IgD-negative memory B cell (primary cell): ENCODE measurements at regions not wholly inside any gene's neighbourhood (a gene's known extent, or its start where the extent isn't known, plus 50 kb on each side); places are given as distances from the start of the nearest gene placed in this dataset.

Experiments
- H3K27ac Mint-ChIP-seq, 3 donors: one replicate each; pipeline ENCODE4 v1.8.0; 2020 to 2022; ENCODE audit warnings: mild to moderate bottlenecking in 3 of 3, mixed read lengths in 3 of 3, moderate library complexity in 1 of 3
- H3K27me3 Mint-ChIP-seq: one replicate; pipeline ENCODE4 v1.8.0; 2021; ENCODE audit warnings: mixed read lengths
- H3K36me3 Mint-ChIP-seq: one replicate; pipeline ENCODE4 v1.8.0; 2020; ENCODE audit warnings: mild to moderate bottlenecking, mixed read lengths
- H3K4me1 Mint-ChIP-seq, 3 donors: one replicate each; pipeline ENCODE4 v1.8.0; 2020 to 2022; ENCODE audit warnings: mixed read lengths in 3 of 3, mild to moderate bottlenecking in 1 of 3
- H3K4me3 Mint-ChIP-seq, 4 donors: one replicate each; pipeline ENCODE4 v1.8.0; 2020 to 2022; ENCODE audit warnings: mild to moderate bottlenecking in 4 of 4, mixed read lengths in 4 of 4, moderate library complexity in 3 of 4
- H3K9me3 Mint-ChIP-seq, 3 donors: one replicate each; pipeline ENCODE4 v1.8.0; 2020 to 2021; ENCODE audit warnings: mixed read lengths in 3 of 3, mild to moderate bottlenecking in 1 of 3

DNA sequence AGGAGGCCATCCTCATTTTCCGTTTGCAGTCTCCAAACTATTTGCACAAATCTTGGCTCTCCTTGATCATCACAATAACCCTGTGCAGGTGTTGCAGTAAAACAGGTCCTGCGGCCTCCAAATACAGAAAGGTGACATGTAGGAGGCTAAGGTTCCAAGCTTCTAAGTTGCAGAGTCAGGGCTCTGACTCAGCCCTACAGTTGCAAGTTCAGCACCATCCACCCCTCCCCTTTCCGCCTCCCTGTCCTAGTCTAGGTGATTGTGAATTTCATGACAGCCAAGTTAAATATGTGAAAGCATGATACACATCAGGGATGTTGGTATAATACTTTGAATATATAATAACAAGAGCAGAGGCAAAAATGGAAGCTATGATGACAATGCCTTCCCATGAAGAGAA lies 317.3 kb upstream of the CDH4 start:
- no peak overlapping the region for H3K4me3 Mint-ChIP-seq
- peaks cover 0 to 3% (median 1%) of the 10 kb centered on the region in 3 donors for H3K9me3 Mint-ChIP-seq
- H3K27me3 Mint-ChIP-seq = no peaks in the 10 kb centered on the region
- H3K36me3 Mint-ChIP-seq = no peaks in the 10 kb centered on the region
- no peak overlapping the region for H3K27ac Mint-ChIP-seq
- no peaks in the 10 kb centered on the region for H3K4me1 Mint-ChIP-seq

DNA sequence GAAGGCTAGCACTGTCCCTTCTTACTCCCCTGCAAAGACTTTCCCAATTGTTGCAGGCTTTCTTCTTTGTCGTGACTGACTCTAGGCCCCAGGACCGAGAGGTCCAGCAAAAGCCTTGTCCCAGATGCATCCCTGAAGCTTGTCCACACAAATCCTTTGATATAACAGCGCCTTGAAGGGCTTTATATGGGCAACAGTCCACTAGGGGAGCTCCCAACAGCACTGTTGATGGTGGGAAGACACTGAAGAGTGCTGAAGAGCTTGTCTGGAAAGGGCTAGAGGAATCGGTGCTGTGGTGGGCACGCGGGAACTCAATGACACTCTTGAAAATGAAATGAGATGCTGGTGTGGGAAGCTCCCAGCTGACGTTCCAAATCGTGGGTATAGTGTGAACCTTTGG lies 316.1 kb upstream of the CDH4 start:
- H3K27me3 Mint-ChIP-seq = no peaks in the 10 kb centered on the region
- H3K9me3 Mint-ChIP-seq = peaks cover 1 to 3% (median 2%) of the 10 kb centered on the region in 3 donors
- no peaks in the 10 kb centered on the region for H3K36me3 Mint-ChIP-seq
- no peak overlapping the region for H3K4me3 Mint-ChIP-seq
- H3K27ac Mint-ChIP-seq = no peak overlapping the region
- H3K4me1 Mint-ChIP-seq = no peaks in the 10 kb centered on the region

DNA sequence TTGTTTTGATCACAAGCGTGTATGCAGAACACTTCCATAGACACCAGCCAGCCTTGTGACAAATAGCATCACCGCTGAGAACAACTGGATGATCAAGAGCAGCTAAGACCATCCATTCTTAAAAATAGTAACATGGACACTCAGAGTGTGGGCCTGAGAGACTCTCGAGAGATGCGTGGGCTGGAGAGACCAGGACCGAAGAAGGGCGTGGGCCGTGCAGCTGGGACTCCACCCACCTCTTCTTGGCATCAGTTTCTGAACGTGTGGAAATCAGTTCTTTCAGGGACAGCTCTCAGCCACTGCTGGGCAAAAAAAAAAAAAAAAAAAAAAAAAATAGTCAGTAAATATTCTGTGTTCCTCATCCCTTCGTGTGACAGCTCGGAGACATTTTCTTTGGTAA lies 314.5 kb upstream of the CDH4 start:
- Mint-ChIP-seq H3K4me1 (no peaks in the 10 kb centered on the region), H3K27me3 (no peaks in the 10 kb centered on the region), H3K4me3 (no peak overlapping the region), H3K27ac (no peak overlapping the region), H3K9me3 (peaks cover 1 to 7% (median 1%) of the 10 kb centered on the region in 3 donors), H3K36me3 (no peaks in the 10 kb centered on the region)

DNA sequence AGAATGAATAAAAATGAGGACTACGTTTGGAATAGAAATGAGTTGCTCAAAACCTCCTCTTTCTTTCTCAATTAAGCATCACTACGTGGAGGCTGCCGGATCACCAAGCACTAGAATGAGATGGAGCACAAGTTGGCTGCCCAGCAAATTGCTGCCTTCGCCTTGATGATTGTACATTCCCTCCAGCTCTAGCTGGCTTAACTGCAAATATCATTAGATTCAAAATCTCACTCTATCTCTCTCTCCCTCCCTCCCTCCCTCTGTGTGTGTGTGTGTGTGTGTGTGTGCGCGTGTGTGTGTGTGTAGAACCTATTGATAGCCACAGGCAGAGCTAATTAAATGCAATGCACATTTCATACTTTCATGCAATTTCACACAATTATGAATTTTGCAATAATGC lies 310.7 kb upstream of the CDH4 start:
- peaks cover 1 to 8% (median 3%) of the 10 kb centered on the region in 3 donors for H3K9me3 Mint-ChIP-seq
- H3K36me3 Mint-ChIP-seq = no peaks in the 10 kb centered on the region
- H3K27ac Mint-ChIP-seq = peak overlapping the region in 1 of 3 donors; percentile 7
- H3K4me3 Mint-ChIP-seq = no peak overlapping the region
- H3K27me3 Mint-ChIP-seq = no peaks in the 10 kb centered on the region
- H3K4me1 Mint-ChIP-seq = no peaks in the 10 kb centered on the region

DNA sequence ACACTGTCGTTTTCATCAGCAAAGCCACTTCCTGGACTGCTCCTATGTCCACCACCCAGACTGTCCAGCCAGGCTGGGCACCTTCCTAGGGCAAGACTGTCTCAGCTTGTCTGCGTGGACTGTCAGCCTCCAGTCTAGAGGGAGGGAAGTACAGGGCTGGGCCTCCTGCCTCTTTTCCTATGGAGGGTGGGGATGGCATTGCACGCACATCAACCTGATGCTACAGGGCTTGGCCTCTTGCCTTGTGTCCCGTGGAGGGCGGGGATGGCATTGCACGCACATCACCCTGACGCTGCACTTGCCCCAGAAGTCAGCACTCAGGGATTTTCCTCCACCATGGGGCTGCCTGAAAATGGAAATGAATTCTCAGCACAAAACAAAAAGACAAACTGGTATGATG lies 304.2 kb upstream of the CDH4 start:
- no peaks in the 10 kb centered on the region for H3K4me1 Mint-ChIP-seq
- peaks cover 0 to 3% (median 0%) of the 10 kb centered on the region in 3 donors for H3K9me3 Mint-ChIP-seq
- no peak overlapping the region for H3K27ac Mint-ChIP-seq
- H3K27me3 Mint-ChIP-seq = no peaks in the 10 kb centered on the region
- no peak overlapping the region for H3K4me3 Mint-ChIP-seq
- no peaks in the 10 kb centered on the region for H3K36me3 Mint-ChIP-seq

DNA sequence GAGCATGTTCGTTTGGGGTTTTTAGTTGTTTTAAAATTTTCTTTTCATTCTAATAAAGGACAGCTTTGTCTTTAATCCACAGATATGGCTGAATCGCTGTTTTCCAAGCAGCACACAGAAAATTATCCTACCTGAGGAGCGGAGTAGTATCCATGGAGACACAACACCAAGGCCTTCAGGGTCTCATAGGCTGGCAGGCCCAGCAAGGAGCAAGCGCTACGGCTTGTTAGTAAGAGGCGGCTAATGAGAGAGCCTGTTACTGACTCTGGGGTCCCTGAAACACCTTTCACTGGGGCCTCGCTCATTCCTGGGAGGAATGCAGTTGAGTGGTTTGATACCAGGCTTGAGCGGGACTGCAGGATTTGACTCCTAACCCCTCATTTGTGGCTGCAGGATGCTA lies 303.8 kb upstream of the CDH4 start:
- Mint-ChIP-seq H3K4me3 (no peak overlapping the region), H3K36me3 (no peaks in the 10 kb centered on the region), H3K27ac (no peak overlapping the region), H3K9me3 (peaks cover 0 to 3% (median 0%) of the 10 kb centered on the region in 3 donors), H3K27me3 (no peaks in the 10 kb centered on the region), H3K4me1 (no peaks in the 10 kb centered on the region)

DNA sequence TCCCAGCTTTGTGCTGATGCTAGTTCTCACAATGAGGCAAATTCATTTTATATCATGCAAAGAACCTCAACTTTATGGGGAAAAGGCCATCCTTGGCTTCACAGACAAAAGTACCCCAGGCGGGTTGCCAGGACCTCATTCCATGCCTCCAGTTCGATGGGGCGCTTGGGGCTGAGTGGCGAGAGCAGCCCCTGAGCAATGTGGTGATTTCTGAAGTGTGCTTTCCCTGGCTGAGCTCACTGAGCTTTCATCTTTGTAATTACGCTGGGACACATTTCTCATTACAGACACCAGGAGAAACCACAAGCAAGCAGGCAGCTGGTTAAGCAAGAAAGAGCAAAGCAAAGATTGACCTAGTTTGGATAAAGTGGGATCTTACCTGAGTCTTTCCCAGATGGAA lies 301.5 kb upstream of the CDH4 start:
- H3K4me1 Mint-ChIP-seq = no peaks in the 10 kb centered on the region
- no peak overlapping the region for H3K27ac Mint-ChIP-seq
- no peaks in the 10 kb centered on the region for H3K36me3 Mint-ChIP-seq
- H3K4me3 Mint-ChIP-seq = no peak overlapping the region
- peaks cover 0 to 2% (median 0%) of the 10 kb centered on the region in 3 donors for H3K9me3 Mint-ChIP-seq
- no peaks in the 10 kb centered on the region for H3K27me3 Mint-ChIP-seq

DNA sequence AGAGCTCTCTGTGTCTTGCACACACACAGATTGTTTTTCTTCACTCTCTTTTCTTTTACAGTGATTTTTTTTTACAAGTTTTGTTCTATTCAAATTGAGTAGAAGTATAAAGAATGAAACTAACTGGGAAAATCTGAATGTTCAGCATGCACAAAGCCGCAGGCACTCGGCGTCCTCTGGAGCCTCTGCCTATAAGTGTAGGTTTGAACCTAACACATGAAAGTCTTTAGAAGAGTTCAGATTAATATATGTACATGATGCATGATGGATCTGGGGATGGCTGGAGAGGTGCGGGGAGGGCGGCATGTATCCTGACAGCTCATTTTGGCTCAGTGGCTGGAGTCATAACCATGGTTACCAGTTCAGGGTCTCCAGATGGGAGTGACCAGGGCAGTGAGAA lies 301.1 kb upstream of the CDH4 start:
- Mint-ChIP-seq H3K9me3 (peaks cover 0 to 2% (median 0%) of the 10 kb centered on the region in 3 donors), H3K27me3 (no peaks in the 10 kb centered on the region), H3K4me3 (no peak overlapping the region), H3K36me3 (no peaks in the 10 kb centered on the region), H3K27ac (no peak overlapping the region), H3K4me1 (no peaks in the 10 kb centered on the region)

DNA sequence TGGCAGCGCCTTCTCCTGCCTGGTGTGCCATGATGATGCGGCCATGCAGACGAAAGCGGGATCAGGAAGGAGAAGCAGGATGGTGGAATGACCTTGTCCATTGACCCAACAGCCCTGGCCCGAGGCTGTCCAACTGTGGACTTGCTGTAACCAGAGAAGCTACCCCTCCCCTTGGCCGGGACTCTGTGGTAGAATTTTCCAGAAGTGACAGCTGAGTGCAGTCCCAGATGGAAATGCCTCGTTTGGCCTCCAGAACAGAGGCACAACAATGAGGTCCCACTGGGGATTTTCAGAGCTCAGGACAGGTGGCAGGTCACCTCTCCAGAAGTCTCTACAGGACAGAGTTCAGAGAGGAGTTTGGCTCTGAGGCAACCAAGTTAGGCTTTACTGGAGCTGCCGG lies 299.2 kb upstream of the CDH4 start:
- Mint-ChIP-seq H3K36me3 (no peaks in the 10 kb centered on the region), H3K27ac (no peak overlapping the region), H3K9me3 (peaks cover 0 to 2% (median 2%) of the 10 kb centered on the region in 3 donors), H3K4me3 (no peak overlapping the region), H3K4me1 (no peaks in the 10 kb centered on the region), H3K27me3 (no peaks in the 10 kb centered on the region)

DNA sequence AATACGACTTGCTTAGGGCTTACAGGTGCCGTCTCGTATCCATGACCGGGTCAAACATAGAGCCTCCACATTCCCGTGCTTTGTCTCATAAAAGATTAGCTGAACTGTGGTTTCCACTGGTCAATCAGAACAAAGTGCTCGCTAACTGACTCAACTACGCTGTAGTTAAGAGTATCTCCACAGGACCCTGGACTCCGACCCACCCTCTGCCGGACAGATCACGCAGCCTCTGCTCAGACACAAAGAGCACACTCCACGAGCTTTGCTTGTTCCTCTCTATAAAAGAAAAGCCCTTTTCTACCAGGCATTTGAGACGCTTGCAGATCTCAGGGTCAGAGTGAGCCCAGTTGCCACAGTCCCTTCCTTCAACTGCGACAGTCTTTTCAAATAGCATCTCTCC lies 298.7 kb upstream of the CDH4 start:
- H3K4me1 Mint-ChIP-seq = no peaks in the 10 kb centered on the region
- no peaks in the 10 kb centered on the region for H3K36me3 Mint-ChIP-seq

DNA sequence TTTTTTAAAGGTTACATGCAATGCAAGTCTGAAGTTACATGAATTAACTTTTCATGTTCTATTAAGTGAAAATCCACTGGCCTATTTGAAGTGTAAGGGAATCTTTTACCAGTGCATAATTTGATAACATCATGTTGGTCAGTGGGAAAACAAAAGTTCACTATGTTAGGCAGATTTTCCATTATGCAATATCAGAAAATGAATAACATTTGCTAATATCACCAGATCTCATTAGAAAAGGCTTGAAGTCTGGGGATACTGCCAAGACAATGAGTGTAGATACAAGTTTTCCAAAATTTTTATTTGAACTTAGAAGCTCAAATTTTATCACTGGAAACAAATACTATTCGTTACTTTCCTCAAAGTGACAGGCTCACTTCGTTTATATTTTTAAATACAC lies 296.4 kb upstream of the CDH4 start:
- Mint-ChIP-seq H3K27me3 (no peaks in the 10 kb centered on the region), H3K4me3 (no peak overlapping the region), H3K36me3 (no peaks in the 10 kb centered on the region), H3K9me3 (peaks cover 4 to 9% (median 7%) of the 10 kb centered on the region in 3 donors), H3K4me1 (no peaks in the 10 kb centered on the region), H3K27ac (no peak overlapping the region)

More for the DNA sequence above, 298.7 kb upstream of the CDH4 start:
- peaks cover 0 to 3% (median 2%) of the 10 kb centered on the region in 3 donors for H3K9me3 Mint-ChIP-seq
- no peak overlapping the region for H3K4me3 Mint-ChIP-seq
- H3K27ac Mint-ChIP-seq = no peak overlapping the region
- H3K27me3 Mint-ChIP-seq = no peaks in the 10 kb centered on the region

DNA sequence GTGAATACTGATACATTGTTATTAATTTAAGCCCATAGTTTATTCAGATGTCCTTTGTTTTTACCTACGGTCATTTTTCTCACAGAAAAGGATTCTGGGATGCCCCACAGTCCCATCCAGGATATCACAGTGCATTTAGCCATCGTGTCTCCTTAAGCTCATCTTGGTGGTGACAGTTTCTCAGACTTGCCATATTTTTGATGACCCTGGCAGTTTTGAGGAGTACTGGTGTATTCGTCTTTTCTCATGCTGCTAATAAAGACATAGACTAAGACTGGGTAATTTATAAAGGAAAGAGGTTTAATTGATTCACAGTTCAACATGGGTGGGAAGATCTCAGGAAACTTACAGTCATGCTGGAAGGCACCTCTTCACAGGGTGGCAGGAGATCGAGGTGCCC lies 295.9 kb upstream of the CDH4 start:
- H3K4me3 Mint-ChIP-seq = no peak overlapping the region
- peaks cover 5 to 9% (median 8%) of the 10 kb centered on the region in 3 donors for H3K9me3 Mint-ChIP-seq
- H3K27ac Mint-ChIP-seq = no peak overlapping the region
- H3K36me3 Mint-ChIP-seq = no peaks in the 10 kb centered on the region
- no peaks in the 10 kb centered on the region for H3K4me1 Mint-ChIP-seq
- no peaks in the 10 kb centered on the region for H3K27me3 Mint-ChIP-seq

DNA sequence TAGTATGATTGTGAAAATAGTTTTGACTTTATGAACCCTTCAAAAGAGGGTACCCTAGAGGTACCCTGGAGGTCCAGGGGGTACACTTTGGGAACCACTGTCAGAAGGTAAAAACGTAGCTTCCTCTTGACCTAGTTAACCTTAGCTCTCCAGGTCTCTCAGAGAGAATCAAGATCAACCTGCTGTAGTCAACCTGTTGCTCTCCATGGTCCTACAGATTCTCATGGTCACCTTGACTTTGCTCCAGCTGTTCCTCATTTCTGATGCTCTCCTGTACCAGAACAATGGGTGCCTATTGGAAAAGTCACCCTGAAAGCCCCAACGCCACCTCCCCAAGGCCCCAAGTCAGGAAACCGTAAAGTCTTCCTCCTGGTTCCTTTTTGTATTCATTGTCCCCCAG lies 294.4 kb upstream of the CDH4 start:
- Mint-ChIP-seq H3K27me3 (no peaks in the 10 kb centered on the region), H3K36me3 (no peaks in the 10 kb centered on the region), H3K27ac (no peak overlapping the region)

DNA sequence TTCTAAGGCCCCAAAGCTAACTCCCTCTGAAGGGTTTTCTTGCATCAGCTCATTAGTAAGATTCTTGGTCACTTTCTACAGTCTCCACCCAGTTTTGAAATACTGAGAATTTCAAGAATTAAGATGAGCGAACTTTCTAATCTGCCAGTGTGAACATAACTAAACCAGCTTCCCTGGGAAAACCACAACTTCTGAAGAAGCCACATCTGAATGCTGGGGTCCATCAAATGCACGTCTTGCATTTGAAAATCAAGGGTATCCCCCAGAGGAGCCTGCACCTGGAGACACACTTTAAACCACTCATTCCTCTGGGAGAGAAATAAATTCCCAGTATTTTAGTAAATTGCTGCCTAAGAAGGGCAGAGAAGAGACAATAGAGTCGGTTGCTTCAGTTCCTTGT lies 292.1 kb upstream of the CDH4 start:
- Mint-ChIP-seq H3K4me3 (peak overlapping the region in 1 of 4 donors; percentile 73), H3K9me3 (peaks cover 3 to 9% (median 8%) of the 10 kb centered on the region in 3 donors), H3K4me1 (no peaks in the 10 kb centered on the region), H3K36me3 (no peaks in the 10 kb centered on the region), H3K27me3 (no peaks in the 10 kb centered on the region), H3K27ac (no peak overlapping the region)

More for the DNA sequence above, 294.4 kb upstream of the CDH4 start:
- Mint-ChIP-seq H3K4me1 (no peaks in the 10 kb centered on the region), H3K9me3 (peaks cover 5 to 9% (median 8%) of the 10 kb centered on the region in 3 donors), H3K4me3 (no peak overlapping the region)

DNA sequence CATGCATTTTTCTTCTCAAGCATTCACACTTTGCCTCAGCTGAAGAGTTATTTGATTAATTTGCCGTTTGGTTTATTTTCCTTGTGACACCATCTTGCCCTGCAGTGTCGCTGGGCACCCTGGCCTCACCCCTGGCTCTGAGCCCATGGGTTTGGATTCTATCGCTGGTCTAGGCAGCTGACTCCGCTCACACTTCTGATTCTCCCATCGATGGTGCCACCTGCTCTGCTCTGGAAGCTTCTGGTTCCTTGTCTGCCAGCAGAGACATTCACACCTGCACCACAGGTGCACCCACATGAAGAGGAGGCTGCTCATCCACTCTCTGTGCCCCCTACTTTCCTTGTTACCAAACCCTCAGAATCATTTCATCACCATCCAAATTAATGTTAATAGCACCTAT lies 291.6 kb upstream of the CDH4 start:
- Mint-ChIP-seq H3K27ac (no peak overlapping the region), H3K9me3 (peaks cover 3 to 9% (median 8%) of the 10 kb centered on the region in 3 donors), H3K36me3 (no peaks in the 10 kb centered on the region), H3K4me3 (no peak overlapping the region), H3K27me3 (no peaks in the 10 kb centered on the region), H3K4me1 (no peaks in the 10 kb centered on the region)

DNA sequence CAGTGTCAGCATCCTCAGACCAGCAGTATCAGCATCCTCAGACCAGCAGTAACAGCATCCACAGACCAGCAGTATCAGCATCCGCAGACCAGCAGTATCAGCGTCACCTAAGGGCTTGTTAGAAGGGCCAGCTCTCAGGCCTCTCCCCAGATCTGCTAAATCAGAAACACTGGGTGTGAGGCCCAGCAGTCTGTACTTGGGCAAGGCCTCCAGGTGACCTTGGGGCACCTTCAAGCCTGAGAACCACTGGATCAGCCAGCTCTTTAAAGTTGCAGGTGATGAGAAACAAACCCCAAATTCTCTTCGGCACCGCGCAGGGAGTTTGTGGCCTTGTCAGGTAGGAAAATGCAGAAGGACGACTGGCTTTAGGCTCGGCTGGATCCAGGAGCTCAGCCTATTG lies 290.5 kb upstream of the CDH4 start:
- H3K36me3 Mint-ChIP-seq = no peaks in the 10 kb centered on the region
- H3K4me1 Mint-ChIP-seq = no peaks in the 10 kb centered on the region
- H3K27me3 Mint-ChIP-seq = no peaks in the 10 kb centered on the region
- H3K27ac Mint-ChIP-seq = no peak overlapping the region
- H3K4me3 Mint-ChIP-seq = no peak overlapping the region
- peaks cover 3 to 12% (median 9%) of the 10 kb centered on the region in 3 donors for H3K9me3 Mint-ChIP-seq
